CD4-positive, CD25-positive, alpha-beta regulatory T cell (primary cell): ENCODE measurements at regions not wholly inside any gene's neighbourhood (a gene's known extent, or its start where the extent isn't known, plus 50 kb on each side); places are given as distances from the start of the nearest gene placed in this dataset.

Source experiments
- ATAC-seq, 2 donors: fragments of 150-1000 bp; cut with Tn5 transposase; one replicate each; pipeline ENCODE4 v1.10.0; 2021; ENCODE audit warnings: low read depth in 2 of 2, moderate number of reproducible peaks in 2 of 2, moderate library complexity in 1 of 2
- DNase-seq, 3 donors: peaks; one replicate each; pipeline versions ENCODE4 v3.0.0 to v3.0.0-alpha.2; 2012 to 2022; ENCODE audit warnings: mixed read lengths in 1 of 3
- H3K27ac ChIP-seq: one replicate; pipeline ENCODE4 v1.7.0; 2013; ENCODE audit warnings: mild to moderate bottlenecking, low read length; ENCODE audit not compliant: insufficient read depth, poor library complexity, severe bottlenecking
- H3K27me3 ChIP-seq: one replicate; pipeline ENCODE4 v1.7.0; 2013; ENCODE audit warnings: low read length; ENCODE audit not compliant: control insufficient read depth, insufficient read depth
- H3K36me3 ChIP-seq: one replicate; pipeline ENCODE4 v1.7.0; 2013; ENCODE audit warnings: mild to moderate bottlenecking, low read length, moderate library complexity; ENCODE audit not compliant: control insufficient read depth, insufficient read depth
- H3K4me1 ChIP-seq: 2 replicates; pipeline ENCODE4 v1.7.0; 2013; ENCODE audit warnings: mild to moderate bottlenecking, low read length; ENCODE audit not compliant: insufficient read depth, control insufficient read depth, poor library complexity, severe bottlenecking
- H3K4me3 ChIP-seq: one replicate; pipeline ENCODE4 v1.7.0; 2013; ENCODE audit warnings: low read depth, mild to moderate bottlenecking, low read length, moderate library complexity
- H3K9me3 ChIP-seq, 2 experiments: 1 replicate in 1 of 2; 2 replicates in 1 of 2; pipeline ENCODE4 v1.7.0; 2013; ENCODE audit warnings: low read length in 2 of 2, mild to moderate bottlenecking in 1 of 2, moderate library complexity in 1 of 2; ENCODE audit not compliant: control insufficient read depth in 2 of 2
- H3K27ac Mint-ChIP-seq, 3 donors: one replicate each; pipeline ENCODE4 v1.8.0; 2020 to 2022; ENCODE audit warnings: mild to moderate bottlenecking in 3 of 3, mixed read lengths in 3 of 3, moderate library complexity in 2 of 3
- H3K27me3 Mint-ChIP-seq: one replicate; pipeline ENCODE4 v1.8.0; 2022; ENCODE audit warnings: mild to moderate bottlenecking, mixed read lengths
- H3K36me3 Mint-ChIP-seq: one replicate; pipeline ENCODE4 v1.8.0; 2020; ENCODE audit warnings: mixed read lengths
- H3K4me1 Mint-ChIP-seq, 4 donors: one replicate each; pipeline ENCODE4 v1.8.0; 2020 to 2022; ENCODE audit warnings: mixed read lengths in 4 of 4, mild to moderate bottlenecking in 1 of 4
- H3K4me3 Mint-ChIP-seq, 4 donors: one replicate each; pipeline ENCODE4 v1.8.0; 2020 to 2022; ENCODE audit warnings: mild to moderate bottlenecking in 4 of 4, mixed read lengths in 4 of 4, moderate library complexity in 3 of 4
- H3K9me3 Mint-ChIP-seq, 7 donors: one replicate each; pipeline ENCODE4 v1.8.0; 2020 to 2022; ENCODE audit warnings: mixed read lengths in 7 of 7, mild to moderate bottlenecking in 3 of 7, moderate library complexity in 2 of 7

- H3K27ac Mint-ChIP-seq: no peak overlapping the region
- no peaks in the 10 kb centered on the region for H3K36me3 Mint-ChIP-seq
- no peak overlapping the region for H3K4me3 ChIP-seq
- H3K27ac ChIP-seq: no peak overlapping the region
- H3K4me3 Mint-ChIP-seq: no peak overlapping the region
- H3K36me3 ChIP-seq: no peaks in the 10 kb centered on the region
- DNase-seq: no peak
- H3K9me3 Mint-ChIP-seq: peaks cover 0 to 3% (median 0%) of the 10 kb centered on the region in 7 donors
- H3K4me1 ChIP-seq: no peaks in the 10 kb centered on the region
- no peaks in the 10 kb centered on the region for H3K9me3 ChIP-seq
- no peaks in the 10 kb centered on the region for H3K27me3 ChIP-seq
- H3K4me1 Mint-ChIP-seq: peaks cover 0 to 7% (median 5%) of the 10 kb centered on the region in 4 donors
- H3K27me3 Mint-ChIP-seq: peaks cover 7% of the 10 kb centered on the region
- ATAC-seq: no peak
Observed at GRCh38 chr1:91597215-91597614, 96.6 kb downstream of the CDC7 start.

DNA sequence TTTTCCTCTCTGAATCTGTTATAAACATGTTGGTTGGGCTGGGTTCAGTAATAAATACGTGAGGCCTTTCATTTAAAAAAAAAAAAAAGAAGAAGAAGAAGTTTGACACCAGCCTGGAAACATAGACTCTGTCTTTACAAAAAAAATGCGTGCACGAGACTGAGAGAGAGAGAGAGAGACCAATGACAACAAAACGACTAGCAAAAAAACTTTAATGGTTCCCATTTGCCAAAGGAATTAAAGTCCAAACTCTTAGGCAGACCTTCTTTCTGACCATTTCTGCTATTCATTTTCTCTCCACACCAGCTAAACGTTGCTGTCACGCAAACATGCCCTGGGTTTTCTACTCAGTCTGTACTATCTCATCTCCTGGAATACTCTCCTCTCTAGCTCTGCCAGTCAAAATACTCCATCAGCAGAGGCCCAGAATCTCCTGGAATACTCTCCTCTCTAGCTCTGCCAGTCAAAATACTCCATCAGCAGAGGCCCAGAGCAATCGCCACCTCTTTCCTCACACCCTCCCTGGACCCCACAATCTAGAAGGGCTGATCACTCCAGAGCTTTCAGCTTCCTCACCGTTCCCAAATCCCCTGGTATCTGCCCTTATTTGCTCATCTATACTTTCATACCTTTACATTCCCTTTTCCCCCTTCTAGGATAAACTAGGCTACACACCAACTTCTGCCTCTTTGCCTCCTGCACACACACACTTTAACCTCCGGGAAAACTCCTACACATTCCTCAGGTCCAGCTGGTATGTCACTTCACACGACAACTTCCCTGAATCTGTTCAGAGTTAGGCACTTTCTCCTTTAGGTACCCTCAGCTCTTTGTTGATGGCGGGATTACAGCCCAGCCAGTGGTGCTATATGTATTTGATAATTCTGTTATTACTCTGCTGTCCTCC, 100.0 kb downstream of the CDC7 start:
- no peak for DNase-seq
- no peaks in the 10 kb centered on the region for H3K4me1 ChIP-seq

DNA sequence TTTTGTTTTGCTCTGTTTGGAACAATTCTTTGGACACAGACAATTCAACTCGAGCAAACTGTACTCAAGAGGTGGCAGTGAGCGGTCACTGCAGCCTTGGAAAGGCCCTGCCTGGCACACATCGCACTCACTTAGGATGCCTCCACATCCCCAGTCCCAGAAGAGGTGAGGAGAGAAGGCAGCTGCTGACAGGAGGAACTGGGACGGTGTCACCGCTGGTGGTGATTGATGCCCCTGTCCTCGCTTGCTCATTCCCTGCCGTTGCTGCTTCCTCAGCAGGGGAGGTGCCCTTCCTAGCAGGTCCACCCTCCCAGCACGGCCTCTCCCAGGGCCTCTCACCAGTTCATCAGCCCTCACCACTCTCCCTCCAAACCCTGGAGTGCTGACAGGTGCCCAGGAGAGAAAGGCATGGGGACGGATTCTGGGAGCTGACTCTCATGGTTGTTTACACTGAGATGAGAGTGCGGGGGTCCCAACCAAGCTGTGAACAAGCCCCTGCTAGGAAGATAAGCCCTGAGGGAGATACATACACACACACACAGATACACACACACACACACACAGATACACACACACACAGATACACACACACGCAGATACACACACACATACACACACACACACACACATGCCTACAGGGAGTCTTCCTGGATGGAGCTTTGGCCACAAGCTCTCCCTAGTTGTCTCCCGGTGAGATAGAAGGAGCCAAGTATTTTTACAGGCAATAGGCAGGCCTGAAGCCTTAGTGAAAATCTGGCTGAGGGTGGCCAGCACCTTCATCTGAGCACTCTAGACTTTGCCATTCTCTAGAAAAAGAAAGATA, 101.1 kb downstream of the CDC7 start:
- Mint-ChIP-seq H3K9me3 (peaks cover 0 to 4% (median 0%) of the 10 kb centered on the region in 7 donors), H3K27ac (peak overlapping the region in 1 of 3 donors; percentile 8), H3K4me1 (peaks cover 0 to 7% (median 2%) of the 10 kb centered on the region in 4 donors), H3K36me3 (no peaks in the 10 kb centered on the region), H3K27me3 (peaks cover 4% of the 10 kb centered on the region), H3K4me3 (no peak overlapping the region)
- DNase-seq (no peak), ATAC-seq (no peak)
- no peaks in the 10 kb centered on the region for H3K36me3 ChIP-seq
- H3K27me3 ChIP-seq: no peaks in the 10 kb centered on the region
- H3K4me3 ChIP-seq: no peak overlapping the region
- H3K27ac ChIP-seq: no peak overlapping the region
- H3K9me3 ChIP-seq: no peaks in the 10 kb centered on the region
- no peaks in the 10 kb centered on the region for H3K4me1 ChIP-seq

More for the DNA sequence above, 100.0 kb downstream of the CDC7 start:
- no peak overlapping the region for H3K27ac Mint-ChIP-seq
- no peaks in the 10 kb centered on the region for H3K36me3 Mint-ChIP-seq
- Histone ChIP-seq H3K27me3 (no peaks in the 10 kb centered on the region), H3K4me3 (no peak overlapping the region), H3K27ac (no peak overlapping the region), H3K36me3 (no peaks in the 10 kb centered on the region), H3K9me3 (no peaks in the 10 kb centered on the region)
- H3K4me3 Mint-ChIP-seq: no peak overlapping the region
- peaks cover 0 to 3% (median 0%) of the 10 kb centered on the region in 7 donors for H3K9me3 Mint-ChIP-seq
- peaks cover 0 to 7% (median 2%) of the 10 kb centered on the region in 4 donors for H3K4me1 Mint-ChIP-seq
- no peak for ATAC-seq
- H3K27me3 Mint-ChIP-seq: peaks cover 4% of the 10 kb centered on the region

DNA sequence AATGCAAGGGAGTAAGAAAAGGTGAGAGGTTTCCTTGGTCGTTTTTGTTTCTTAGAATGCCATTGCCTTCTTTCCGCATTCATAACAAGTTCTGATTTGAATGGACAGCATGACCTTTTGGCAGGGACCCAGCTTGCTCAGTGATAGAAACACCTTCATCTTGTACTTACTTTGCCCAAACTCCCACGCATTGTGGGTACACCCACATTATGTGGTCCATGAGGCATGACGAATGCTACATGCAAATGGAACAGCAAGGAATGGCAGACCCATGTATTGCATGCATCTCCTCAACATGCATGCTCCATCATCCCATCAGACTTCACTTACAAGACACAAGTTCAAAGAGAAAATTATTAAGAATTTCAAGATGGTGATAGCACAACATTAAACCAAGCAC, 102.8 kb downstream of the CDC7 start:
- Histone ChIP-seq H3K4me3 (no peak overlapping the region), H3K4me1 (no peaks in the 10 kb centered on the region), H3K9me3 (no peaks in the 10 kb centered on the region), H3K27ac (no peak overlapping the region), H3K36me3 (no peaks in the 10 kb centered on the region), H3K27me3 (no peaks in the 10 kb centered on the region)
- Mint-ChIP-seq H3K9me3 (peaks cover 0 to 2% (median 0%) of the 10 kb centered on the region in 7 donors), H3K27ac (peak overlapping the region in 1 of 3 donors; percentile 73), H3K4me3 (no peak overlapping the region), H3K36me3 (no peaks in the 10 kb centered on the region), H3K4me1 (peaks cover 0 to 7% (median under 1%) of the 10 kb centered on the region in 4 donors), H3K27me3 (peaks cover 4% of the 10 kb centered on the region)
- no peak for ATAC-seq
- no peak for DNase-seq

GRCh38 chr1:91604632-91605031, 104.0 kb downstream of the CDC7 start:
- peaks cover 0 to 1% (median 0%) of the 10 kb centered on the region in 7 donors for H3K9me3 Mint-ChIP-seq
- no peaks in the 10 kb centered on the region for H3K36me3 ChIP-seq
- H3K4me3 ChIP-seq: no peak overlapping the region
- no peak for DNase-seq
- no peaks in the 10 kb centered on the region for H3K27me3 ChIP-seq
- H3K4me1 ChIP-seq: no peaks in the 10 kb centered on the region
- H3K4me1 Mint-ChIP-seq: peaks cover 0 to 7% (median under 1%) of the 10 kb centered on the region in 4 donors
- no peaks in the 10 kb centered on the region for H3K36me3 Mint-ChIP-seq
- H3K27me3 Mint-ChIP-seq: peaks cover 4% of the 10 kb centered on the region
- no peaks in the 10 kb centered on the region for H3K9me3 ChIP-seq
- H3K27ac Mint-ChIP-seq: no peak overlapping the region
- H3K4me3 Mint-ChIP-seq: no peak overlapping the region
- no peak for ATAC-seq
- H3K27ac ChIP-seq: no peak overlapping the region

- DNase-seq (no peak), ATAC-seq (no peak)
- Histone ChIP-seq H3K4me1 (no peaks in the 10 kb centered on the region), H3K27me3 (no peaks in the 10 kb centered on the region), H3K36me3 (no peaks in the 10 kb centered on the region), H3K9me3 (no peaks in the 10 kb centered on the region), H3K27ac (no peak overlapping the region), H3K4me3 (no peak overlapping the region)
- Mint-ChIP-seq H3K27ac (no peak overlapping the region), H3K9me3 (peaks cover 0 to 1% (median 0%) of the 10 kb centered on the region in 7 donors), H3K27me3 (peaks cover 4% of the 10 kb centered on the region), H3K4me1 (peaks cover 0 to 7% (median under 1%) of the 10 kb centered on the region in 4 donors), H3K4me3 (no peak overlapping the region), H3K36me3 (no peaks in the 10 kb centered on the region)
Observed at GRCh38 chr1:91605566-91605965, 104.9 kb downstream of the CDC7 start.

DNA sequence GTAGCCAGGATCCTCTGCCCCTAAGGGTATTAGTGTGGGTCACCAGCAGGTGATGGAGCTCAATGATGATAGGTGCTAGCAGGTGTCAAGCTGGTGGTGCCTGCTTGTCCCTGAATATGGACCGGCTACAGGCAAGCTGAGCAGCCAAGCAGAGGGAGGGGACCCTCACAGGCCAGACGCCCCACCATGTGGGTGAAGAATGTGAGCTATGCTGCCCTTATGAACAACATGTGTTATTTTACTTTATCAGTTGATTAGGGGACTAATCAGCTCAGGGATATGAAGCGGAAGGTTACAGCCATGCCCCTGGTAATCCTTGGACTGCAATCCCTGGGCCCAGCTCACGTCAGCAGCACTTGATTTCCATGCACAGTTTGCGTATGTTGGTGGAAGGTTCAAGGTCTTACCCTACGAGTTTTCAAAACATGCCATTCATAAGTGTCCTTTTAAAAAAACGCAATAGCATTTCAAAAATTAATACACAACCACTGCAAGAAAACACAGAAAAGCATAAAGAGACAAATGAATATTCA, 106.0 kb downstream of the CDC7 start:
- no peaks in the 10 kb centered on the region for H3K27me3 Mint-ChIP-seq
- Histone ChIP-seq H3K4me3 (no peak overlapping the region), H3K27ac (no peak overlapping the region), H3K36me3 (no peaks in the 10 kb centered on the region), H3K4me1 (no peaks in the 10 kb centered on the region), H3K9me3 (no peaks in the 10 kb centered on the region), H3K27me3 (no peaks in the 10 kb centered on the region)
- H3K4me3 Mint-ChIP-seq: no peak overlapping the region
- peaks cover 0 to 1% (median 0%) of the 10 kb centered on the region in 7 donors for H3K9me3 Mint-ChIP-seq
- ATAC-seq: no peak
- H3K36me3 Mint-ChIP-seq: no peaks in the 10 kb centered on the region
- H3K4me1 Mint-ChIP-seq: no peaks in the 10 kb centered on the region
- no peak for DNase-seq
- H3K27ac Mint-ChIP-seq: no peak overlapping the region
